Stimulated activated naive CD4-positive, alpha-beta T cell (primary cell): ENCODE measurements at regions not wholly inside any gene's neighbourhood (a gene's known extent, or its start where the extent isn't known, plus 50 kb on each side); places are given as distances from the start of the nearest gene placed in this dataset.

Experiments
- DNase-seq, 6 experiments: peaks; one replicate each; lab custom pipeline; 2025; lab: John Stamatoyannopoulos, UW

DNA sequence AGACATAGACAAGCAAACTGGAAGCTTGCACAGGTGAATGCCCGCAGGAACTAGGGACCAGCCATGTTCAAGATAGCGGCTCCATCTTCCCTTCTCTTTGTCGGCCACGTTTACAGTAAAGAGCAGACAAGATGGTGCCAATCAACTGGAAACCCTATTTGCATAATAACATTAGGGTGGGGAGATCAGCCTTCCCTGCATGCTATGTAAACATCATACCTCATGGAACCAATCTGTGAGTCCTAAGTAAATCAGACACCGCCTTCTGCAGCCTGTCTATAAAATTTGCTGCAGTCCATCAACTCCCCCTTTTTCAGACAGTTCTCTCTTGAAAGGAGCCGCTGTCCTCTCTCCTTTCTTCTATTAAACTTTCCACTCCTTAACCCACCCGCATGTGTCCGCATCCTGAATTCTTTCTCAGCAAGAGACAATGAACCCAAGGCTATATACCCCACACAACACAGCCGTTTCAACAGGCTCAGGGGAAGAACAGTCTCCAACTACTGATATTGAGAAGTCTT is 384.4 kb downstream of the EIPR1 start:
- DNase-seq, result no peak

DNA sequence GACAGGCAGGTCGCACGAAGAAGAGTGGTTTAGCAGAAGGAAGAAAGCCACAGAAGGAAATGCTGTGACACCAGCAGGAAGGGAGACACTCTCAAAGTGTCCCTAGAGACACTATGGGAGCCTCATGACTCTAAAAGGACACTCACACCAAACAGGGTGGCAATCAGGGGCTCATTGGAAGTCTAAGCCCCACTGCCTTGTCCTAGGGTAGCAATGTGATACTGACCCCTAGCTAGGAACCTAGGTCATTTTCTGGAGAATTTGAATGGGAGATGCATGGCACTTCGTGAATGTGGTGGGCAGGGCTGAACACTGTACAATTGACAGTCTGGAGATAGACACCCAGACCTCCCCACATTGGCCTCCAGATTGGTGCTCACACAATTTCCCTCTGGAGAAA is 385.0 kb downstream of the EIPR1 start:
- DNase-seq, result no peak

DNA sequence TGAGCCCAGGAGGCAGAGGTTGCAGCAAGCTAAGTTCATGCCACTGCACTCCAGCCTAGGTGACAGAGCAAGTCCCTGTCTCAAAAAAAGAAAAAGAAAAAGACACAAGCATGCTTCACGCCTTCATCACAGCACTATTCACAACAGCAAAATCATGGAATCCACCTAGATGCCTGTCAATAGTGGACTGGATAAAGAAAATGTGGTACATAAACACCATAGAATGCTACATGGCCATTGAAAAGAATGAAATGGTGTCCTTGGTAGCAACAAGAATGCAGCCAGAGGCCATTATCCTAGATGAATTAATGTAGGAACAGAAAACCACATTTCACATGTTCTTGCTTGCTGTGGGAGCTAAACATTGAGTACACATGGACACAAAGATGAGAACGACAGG is 392.6 kb downstream of the EIPR1 start:
- DNase-seq, result no peak

DNA sequence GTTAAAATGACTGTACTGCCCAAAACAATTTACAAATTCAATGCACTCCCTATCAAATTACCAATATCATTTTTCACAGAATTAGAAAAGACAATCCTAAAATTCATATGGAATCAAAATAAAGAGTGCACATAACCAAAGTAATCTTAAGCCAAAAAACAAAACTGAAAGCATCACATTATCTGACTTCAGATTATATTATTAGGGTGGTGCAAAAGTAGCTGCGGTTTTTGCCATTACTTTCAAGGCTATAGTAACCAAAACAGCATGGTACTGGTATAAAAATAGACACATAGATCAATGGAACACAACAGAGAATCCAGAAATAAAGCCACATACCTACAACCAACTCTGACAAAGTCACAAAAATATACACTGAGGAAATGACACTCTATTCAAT is 396.6 kb downstream of the EIPR1 start:
- DNase-seq, result no peak

DNA sequence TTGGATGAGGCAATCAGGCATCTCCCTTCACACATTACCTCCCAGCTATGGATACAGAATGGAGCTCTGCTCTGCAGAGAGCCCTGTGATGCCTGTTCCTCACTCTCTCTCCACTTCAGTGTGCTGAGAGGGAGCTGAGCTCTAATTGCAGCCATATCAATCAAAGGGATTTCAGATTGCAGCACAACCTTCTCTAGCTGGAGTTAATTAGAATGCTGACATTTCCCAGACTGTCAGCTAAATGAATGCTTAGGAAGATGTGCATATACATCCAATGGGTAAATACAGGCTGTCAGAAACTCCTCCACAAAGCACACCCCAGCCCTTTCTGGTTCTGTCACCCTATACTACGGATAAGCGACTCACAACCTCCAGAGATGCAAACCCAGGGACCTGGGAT is 402.6 kb downstream of the EIPR1 start:
- no peak for DNase-seq

DNA sequence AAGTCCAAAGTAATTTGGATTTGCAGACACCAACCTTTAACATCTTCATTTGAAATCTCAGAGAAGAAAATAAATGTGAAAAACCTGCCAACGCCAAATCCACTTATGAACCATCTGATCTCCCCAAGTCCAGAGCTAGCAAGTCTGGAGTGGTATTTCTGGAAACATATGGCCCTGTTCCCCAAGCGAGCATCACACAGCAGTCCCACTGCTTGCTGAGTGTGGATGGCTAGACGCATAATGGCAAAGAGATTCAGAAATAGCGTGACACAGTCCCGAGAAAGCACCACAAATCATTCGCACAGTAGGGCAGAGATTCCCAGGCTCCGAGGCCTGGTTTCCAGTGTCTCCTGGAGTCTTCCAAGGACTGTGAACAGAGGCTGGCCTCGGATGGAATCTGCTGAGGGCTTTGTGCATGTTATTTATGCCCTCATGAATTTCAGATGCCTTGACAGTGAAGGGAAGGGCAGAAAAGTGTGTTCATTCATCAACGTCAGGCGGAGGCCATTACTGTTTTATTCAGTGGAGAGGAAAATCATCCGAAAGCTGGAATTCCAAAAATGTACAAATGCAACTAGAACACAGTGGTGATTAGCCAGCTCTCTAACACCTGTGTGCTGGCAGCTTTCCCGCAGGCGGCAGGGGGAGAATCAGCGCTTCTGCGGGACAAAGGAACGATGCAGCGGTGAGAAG is 417.0 kb downstream of the EIPR1 start:
- DNase-seq, result no peak

DNA sequence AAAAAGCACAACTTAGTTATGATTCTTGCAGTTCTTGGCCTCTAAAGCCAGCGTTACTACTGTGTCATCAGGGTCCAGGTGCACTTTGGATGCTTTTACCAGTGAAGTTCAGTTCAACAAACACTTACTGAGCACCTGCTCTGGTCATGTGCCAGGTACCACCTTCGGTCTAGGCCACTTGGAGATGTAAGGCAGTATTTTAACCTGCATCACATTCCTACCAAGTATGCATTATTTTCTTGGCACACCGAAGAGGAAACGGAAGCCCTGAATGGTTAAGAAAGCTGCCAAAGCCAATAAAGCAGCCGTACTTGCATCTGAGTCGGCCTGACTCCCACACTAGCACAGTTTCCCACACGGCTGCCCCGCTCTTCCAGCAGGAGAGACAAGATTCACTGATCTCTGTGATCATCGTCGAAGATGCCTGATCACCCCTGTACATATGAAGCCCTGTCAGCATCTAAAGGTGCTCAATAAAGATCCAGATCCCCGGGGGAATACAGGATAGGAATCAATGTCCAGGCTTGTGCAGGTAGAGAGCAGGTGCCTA is 427.1 kb downstream of the EIPR1 start:
- DNase-seq, result no peak

DNA sequence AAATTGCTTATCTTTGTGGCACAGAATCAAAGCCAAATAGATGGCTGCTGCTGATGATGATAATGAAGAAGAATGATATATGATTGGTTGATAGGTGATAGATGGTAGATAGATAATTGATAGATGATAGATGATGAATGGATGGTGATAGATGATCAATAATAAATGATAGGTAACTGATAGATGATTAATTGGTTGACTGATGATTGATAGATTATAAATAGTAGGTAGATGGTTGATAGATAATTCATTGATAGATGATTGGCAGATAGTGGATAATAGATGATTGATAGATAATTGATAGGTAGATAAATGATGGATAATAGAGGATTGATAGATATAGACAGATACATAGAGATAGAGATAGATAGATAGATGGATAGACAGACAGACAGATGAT is 430.2 kb downstream of the EIPR1 start:
- no peak for DNase-seq

DNA sequence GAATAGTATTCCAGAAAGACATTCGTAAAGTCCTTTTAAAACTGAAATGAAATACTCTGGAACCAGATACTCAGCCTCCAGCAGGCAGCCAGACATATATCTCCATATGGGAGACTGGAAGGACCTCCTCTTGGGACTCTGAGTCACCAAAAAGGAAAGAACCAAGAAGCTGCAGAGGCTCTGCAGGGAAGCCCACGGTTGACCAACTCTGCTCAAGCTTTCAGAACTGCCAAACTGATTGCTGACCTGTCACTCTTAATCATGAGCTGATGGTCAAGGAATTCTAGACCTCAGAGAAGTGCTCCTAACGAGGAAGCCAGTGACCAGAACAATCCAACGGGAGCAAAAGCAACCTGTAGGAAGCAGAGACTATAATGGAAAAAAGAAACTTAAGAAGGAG is 434.7 kb downstream of the EIPR1 start:
- no peak for DNase-seq

DNA sequence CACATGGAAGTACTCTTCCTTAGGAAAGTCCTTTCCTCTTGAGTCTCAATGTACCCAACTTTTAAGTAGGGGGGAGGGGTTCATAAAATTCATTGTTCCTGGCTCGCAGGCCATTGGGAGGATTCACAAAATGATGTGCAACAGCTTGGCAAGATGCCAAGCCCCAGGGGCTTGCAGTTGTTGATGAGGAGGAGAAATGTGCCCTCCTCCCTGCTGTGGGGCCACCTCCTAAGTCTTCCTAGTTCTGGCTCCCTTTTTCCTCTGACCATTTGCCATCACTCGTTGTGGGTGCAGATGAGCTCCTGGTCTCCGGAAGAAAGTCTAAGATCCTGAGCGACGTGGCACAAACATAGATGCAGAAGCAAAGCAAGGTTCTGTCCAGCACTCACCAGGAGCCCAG is 435.4 kb downstream of the EIPR1 start:
- no peak for DNase-seq

DNA sequence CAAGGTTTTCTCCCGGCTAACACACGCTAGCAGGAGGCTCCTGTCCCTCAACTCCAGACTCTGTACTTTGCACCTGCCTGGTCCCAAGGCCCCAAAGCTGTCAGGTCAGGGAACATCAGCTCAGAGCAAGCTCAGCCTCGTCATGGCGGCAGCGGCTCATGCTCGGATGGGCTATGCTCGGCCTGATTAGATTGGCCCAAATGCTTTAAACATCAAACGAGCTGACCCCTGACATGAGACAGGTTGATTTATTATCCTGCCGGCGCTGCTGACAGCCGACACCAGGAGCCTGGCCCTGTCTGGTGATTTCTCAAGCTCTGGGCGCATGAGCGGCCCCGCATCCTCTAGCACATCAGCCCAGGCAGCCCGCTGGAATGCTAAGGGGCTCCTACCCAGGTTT is 436.4 kb downstream of the EIPR1 start:
- no peak for DNase-seq

DNA sequence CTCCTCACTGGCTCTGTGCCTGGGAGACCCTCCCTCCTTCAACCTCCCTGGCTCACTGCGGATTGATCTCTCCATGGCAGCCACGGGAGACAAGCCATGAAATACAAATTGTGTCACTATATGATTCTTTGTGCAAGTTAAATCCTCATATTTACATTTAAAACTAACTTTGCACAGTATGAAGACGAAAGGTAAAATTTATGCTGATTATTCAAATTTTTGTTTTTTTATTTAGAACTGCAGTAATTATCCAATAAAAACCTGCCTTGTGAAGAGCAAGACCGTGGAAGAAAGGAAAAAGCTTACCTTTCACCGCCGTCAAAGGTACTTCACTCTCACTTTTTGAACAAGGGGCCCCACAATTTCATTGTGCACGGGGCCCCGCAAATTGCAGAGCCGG is 436.9 kb downstream of the EIPR1 start:
- no peak for DNase-seq

DNA sequence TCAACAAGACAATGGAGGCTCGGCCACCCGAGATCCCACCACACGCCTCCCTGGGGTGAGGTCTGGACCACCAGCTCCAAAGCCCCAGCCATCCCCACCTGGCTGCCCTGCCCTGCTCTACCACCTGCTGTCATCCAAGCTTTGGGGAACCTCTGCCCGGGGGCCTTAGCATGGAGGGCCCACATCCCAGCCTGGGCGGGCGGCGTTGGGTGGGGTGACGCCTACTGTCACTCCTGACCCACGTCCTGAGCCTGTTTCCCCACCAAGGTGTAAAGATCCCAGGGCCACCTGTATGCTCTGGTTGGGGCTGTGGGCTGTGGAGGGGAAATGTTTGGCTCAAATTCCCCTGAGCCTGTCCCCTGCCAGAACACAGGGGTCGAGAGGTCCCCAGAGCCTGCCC is 437.6 kb downstream of the EIPR1 start:
- no peak for DNase-seq

DNA sequence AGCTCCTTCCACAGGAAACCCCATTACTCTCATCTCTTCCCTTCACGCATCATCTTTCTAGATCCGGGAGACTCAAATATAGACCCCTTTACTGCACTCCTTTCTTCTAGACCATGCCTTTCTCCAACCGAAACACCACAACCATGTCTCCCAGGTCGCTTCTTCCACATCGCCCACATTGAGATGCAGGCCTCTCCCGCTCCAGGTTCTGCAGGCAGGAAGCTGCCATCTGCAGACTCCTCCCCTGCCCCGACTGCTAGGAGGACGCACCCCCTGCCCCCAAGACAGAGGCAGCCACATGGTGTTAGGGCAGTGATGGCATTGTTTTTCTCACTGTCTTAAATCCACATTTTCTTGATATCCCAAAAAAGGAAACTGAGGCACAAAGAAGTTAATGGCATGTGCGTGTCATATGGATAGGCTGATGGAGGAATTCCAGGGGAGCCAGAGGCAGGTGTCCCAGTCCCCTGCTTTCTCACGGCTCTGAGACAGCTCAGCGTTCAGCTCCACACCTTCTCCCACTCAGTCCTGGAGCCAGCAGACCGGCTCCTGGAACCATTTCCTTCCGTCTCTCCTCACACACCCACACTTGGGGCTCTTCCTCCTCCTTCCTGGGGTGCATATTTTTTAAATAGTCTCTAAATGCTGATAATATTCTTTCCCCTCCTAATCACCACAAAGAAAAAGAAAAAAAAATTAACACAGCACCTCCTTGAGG is 438.4 kb downstream of the EIPR1 start:
- no peak for DNase-seq

DNA sequence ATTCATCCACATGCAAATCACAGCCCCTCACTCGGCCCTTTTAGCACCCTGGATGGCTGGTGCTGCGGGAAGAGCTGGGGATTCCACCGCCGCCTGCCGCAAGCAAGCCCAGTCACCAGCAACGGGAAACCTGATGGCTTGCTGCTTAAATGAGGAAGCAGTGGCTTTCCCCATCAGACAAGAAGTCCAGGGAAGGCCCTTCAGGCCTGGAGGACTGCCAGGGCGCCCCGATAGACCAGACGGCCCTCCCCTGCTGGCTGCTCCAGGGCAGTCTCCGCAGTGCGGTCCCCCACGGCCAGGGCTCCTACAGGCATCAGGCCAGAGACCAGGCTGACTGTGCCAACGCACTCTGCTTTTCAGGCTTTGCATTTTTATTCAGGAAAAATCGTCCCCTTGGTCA is 439.1 kb downstream of the EIPR1 start:
- no peak for DNase-seq

DNA sequence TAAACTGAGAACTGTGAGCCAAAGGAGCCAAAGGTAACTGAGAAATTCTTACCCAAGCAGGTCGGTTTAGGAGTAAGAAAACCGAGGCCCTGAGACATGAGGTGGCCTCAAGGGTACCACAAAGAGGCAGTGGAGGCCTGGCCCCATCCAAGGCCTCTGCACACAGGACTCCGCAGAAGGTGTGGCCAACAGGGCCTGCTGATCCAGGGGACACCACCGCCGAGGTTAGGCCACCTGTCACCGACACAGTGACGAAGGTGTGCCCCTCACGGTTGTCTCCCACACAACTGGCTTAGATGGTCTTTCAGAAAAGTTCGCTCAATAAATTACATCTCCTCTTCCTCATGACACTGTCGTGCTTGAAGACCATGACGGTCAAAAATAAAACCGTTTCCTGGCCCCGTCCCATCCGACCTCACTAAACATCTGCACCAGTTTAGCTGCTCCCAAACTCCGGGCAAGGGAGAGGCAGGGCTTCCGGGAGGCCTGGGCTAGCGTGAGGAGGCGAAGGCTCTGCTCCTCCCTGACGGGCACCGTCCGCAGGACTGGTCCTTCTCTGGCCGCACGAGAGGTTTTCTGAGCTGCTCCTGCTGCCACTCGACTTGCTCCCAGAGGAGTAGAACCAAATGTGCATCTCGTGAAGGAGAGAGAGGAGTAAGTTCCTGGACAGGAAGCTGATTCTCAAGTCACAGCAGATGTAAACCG is 442.0 kb downstream of the EIPR1 start:
- no peak for DNase-seq

DNA sequence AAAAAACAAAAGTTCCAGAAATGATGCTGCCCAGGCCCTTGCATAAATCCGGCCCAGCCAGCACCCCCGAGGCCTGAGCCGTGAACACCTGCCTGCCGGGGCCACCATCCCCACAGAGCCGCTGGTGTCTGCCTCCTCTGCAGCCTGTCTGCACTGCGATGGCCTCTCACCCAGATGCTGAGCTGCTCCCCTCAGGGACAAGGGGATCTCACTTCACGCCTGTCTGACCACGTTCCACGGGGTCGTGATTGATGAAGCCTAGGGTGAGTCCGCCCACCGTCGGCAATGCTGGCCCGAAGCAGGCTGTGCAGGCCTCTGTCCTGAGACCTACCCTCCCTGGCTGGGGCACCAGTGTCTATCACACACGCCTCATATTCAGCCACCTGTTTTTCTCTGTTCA is 444.2 kb downstream of the EIPR1 start:
- no peak for DNase-seq

DNA sequence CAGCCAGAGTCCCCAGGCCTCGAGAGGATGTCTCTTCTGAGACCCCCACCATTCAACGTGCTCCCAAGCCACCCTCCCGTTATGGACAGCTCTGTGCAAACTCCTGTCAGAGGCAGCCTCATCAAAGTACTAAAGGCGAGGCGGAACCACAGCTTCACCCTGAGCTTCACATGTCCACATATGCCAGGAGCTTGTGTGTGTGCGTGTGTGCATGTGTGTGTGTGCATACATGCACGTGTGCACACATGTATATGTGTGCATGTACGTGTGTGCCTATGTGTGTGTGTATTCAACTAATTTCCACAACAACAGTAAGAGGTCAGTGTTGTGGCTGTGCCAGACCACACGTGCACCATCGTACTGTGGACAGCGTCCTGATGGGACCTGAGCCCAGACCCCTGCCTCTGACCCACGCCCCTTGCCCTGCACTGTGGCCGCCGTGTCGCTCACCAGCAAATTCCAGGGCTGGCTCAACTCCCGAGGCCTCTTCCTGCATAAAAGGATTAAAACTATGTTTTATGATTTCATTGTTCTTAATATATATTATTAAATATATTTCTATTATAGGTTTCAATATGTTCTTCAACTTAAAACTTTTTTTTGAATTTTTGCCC is 444.8 kb downstream of the EIPR1 start:
- DNase-seq, result no peak

DNA sequence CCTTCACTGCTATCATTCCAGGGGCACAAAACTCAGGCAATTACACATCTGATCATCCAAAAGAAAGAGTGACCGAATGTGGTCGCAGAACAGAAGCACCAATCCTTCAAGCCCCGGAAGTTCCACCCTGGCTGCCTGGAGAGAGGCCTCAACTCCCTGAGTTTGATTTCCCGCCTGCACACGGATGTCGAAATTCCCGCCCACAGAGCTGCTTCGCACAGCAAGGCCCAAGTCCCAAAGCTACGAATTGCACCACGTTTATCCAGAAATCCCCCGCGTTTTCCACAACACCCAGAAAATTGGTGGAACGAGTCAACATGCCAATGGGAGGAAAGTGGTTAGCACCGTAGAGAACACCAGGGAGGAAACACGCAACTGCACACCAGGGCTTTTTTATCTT is 445.4 kb downstream of the EIPR1 start:
- DNase-seq, result no peak

DNA sequence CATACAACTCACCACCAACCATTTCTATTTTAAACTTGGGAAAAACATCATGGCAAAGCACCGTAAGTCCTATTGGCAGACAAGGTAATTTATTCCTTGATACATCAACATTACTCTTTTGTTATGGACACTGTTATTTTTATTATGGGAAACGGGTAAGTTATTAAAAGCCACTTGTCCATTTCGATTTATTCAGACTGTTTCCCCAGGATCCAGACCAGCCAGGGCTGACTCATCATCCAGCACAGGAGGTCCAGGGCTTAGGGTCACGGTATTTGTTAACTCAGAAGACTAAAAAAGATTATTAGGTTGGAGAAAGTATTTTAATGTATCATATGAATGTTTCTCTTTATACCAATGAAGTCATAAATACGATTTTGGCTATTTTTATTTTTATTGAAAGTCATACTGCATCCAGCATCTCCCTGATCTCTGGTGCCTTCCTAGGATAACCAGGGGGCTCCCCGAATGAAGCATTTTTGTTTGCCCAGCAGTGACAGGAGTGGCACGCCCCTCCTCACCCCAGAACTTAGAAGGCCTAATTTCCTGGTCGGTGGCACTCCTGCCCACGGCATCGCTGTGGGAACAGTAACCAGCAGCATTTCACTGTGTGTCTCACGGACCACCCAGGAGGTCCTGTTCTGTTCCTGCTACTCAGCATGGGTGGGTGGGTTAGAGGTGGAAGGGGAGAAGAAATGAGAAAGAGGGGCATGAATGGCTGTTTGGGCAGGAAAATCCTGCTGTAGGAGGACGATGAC is 446.1 kb downstream of the EIPR1 start:
- no peak for DNase-seq

DNA sequence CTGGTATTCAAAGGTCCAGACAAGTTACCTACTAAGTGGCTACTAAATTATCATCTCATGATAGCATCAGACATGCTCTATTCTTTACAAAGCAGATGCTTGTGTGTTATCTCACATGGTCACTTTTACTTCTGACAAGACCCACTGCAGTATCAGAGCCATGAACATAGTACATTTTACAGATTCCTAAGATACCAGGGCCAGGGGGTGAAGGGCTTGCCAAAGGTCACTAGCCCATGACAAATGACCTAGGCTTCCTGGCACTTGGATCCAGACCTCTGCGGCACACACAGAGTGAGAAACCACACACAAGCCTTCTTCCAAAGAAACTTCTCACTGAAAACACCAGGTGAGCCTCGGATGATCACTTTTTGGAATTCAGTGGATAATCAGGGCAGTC is 446.8 kb downstream of the EIPR1 start:
- no peak for DNase-seq

DNA sequence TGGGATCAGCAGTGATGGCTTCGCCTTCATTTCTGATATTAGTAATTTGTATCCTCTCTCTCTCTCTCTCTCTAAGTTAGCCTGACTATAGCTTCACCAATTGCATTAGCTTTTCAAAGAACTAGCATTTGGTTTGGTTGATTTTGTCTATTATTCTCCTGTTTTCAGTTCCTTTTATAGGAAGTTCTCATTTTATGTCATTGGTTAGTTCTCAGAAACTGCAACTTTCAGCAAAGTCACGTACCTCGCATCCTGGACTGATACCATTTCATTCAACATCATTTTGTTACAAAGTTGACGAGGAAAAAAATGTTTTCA is 450.8 kb downstream of the EIPR1 start:
- DNase-seq, result no peak
